ENCODE measurements at regions not wholly inside any gene's neighbourhood (a gene's known extent, or its start where the extent isn't known, plus 50 kb on each side); places are given as distances from the start of the nearest gene placed in this dataset.

- no peak for DNase-seq (ENCODE audit: low read depth)
- TF ChIP-seq, protein P1, sequence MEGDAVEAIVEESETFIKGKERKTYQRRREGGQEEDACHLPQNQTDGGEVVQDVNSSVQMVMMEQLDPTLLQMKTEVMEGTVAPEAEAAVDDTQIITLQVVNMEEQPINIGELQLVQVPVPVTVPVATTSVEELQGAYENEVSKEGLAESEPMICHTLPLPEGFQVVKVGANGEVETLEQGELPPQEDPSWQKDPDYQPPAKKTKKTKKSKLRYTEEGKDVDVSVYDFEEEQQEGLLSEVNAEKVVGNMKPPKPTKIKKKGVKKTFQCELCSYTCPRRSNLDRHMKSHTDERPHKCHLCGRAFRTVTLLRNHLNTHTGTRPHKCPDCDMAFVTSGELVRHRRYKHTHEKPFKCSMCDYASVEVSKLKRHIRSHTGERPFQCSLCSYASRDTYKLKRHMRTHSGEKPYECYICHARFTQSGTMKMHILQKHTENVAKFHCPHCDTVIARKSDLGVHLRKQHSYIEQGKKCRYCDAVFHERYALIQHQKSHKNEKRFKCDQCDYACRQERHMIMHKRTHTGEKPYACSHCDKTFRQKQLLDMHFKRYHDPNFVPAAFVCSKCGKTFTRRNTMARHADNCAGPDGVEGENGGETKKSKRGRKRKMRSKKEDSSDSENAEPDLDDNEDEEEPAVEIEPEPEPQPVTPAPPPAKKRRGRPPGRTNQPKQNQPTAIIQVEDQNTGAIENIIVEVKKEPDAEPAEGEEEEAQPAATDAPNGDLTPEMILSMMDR (IDR thresholded peaks at IDR 0.05; ENCODE audit: insufficient read depth, low read depth, low read length, missing control alignments) = no peak
- H3K4me3 ChIP-seq (ENCODE audit: low read depth, low read length) = no peak overlapping the region
Measured at GRCh38 chr17:55829995-55830612, 79.3 kb downstream of the PCTP start.

DNA sequence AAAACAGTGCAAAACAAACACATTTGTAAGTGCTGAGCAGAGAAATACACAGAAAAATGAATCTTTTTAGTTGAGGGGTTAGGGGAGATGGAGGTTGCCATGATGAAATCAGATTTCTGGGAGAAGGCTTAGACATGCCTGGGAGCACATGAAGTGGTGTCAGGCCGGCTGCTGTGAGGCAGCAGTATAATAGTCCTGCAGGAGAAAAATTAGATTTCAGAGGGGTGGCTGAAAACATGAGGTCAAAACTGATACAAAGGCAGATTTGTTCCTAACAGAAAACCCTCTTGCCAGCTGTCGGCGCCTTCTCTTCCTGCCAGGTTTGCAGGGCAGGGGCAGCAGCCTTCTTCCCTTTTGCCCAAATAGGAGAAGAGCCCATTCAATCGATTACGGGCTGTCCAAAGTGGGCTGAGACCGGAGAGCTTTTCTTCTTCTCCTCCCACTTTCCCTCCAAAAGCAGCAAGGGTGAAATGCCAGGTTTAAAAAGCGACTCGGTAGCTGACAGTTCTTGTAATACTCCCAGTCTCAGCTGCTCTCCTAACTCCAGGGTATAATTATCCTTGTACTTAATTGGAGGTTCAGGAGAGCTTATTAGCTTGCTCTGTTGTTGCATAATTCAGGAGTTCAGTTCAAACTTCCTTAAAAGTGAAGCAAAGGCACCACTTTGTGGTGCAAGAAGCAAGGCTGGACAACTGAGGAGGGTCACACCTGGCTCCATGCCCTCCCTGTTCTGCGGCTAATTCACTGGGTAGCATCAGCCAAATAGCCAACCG is 80.0 kb downstream of the PCTP start:
- TF ChIP-seq, protein P1 (IDR thresholded peaks at IDR 0.05; ENCODE audit: insufficient read depth, low read depth, low read length, missing control alignments) = no peak
- no peak for DNase-seq (ENCODE audit: low read depth)
- no peak overlapping the region for H3K4me3 ChIP-seq (ENCODE audit: low read depth, low read length)

DNA sequence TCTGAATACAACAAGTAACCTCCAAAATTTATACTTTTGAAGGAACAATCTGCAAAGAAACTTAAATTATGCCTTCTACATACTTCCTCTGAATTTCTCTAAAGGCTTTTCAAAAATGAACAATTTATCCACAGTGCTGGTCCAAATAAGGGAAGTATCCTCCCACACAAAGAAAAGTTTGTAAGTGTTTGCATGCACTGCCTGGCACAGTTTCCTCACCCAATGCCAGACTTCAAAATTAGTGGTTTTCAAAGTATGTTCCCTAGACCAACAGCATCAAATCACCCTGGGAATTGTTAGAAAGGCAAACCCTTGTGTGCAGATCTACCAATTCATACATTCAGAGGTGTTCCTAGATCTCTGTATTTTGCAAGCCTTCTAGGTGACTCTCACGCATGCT is 82.5 kb downstream of the PCTP start:
- TF ChIP-seq, protein P1 (IDR thresholded peaks at IDR 0.05; ENCODE audit: insufficient read depth, low read depth, low read length, missing control alignments) = no peak
- H3K4me3 ChIP-seq (ENCODE audit: low read depth, low read length) = no peak overlapping the region
- DNase-seq (ENCODE audit: low read depth) = no peak

DNA sequence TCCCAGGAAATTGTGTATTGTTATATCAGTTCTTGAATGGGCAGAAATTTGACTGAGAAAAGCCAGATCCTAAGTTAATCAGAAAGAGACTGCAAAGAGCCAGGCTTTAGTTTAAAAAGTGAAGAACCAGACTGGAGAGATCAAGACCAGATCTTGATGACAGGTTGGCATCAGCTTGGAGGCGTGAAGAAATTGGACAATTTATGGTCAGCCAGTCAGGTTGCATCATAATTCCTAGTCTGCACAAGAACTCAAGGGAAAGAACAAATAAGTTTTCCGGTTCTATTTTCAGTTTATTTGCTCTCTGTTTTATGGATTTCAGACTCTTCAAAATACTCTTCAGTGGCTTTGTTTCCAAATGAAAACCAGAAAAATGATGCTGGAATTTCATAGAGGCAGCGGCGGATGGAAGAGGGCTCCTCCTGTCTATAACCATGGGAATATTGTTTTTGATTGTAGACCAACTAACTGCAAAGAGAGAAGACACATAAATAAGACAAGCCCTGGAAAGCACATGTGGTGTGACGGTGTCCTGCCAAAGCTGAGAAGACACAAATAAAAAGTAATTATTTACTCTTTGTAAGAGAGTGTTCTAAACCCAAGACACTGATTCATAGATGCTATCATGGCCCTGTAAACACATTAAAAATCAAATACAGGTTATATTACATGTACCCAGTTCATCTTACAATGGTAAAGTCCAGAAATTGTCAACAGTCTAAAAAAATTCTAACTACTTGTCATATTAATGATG is 91.7 kb downstream of the PCTP start:
- TF ChIP-seq, protein P1 (IDR thresholded peaks at IDR 0.05; ENCODE audit: insufficient read depth, low read depth, low read length, missing control alignments) = no peak
- H3K4me3 ChIP-seq (ENCODE audit: low read depth, low read length) = no peak overlapping the region
- DNase-seq (ENCODE audit: low read depth) = no peak

DNA sequence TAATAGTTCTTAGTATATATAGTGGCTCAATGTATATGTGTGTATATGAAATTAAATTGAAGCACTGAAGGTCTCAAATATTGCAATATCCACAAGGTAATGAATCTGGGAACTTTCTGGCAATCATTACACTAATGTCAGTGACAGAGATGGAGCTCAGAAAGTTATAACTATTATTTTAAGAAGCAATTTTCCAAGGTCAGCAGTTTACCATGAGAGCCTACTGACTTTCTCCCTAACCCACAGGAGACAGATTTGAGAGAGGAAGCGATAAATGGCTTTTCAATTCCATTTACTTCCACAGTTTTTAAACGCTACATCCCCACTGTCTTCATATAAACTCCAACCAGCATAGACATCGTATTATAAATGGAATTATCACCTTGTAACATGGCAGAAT is 92.9 kb downstream of the PCTP start:
- TF ChIP-seq, protein P1 (IDR thresholded peaks at IDR 0.05; ENCODE audit: insufficient read depth, low read depth, low read length, missing control alignments) = no peak
- no peak overlapping the region for H3K4me3 ChIP-seq (ENCODE audit: low read depth, low read length)
- DNase-seq (ENCODE audit: low read depth) = no peak

DNA sequence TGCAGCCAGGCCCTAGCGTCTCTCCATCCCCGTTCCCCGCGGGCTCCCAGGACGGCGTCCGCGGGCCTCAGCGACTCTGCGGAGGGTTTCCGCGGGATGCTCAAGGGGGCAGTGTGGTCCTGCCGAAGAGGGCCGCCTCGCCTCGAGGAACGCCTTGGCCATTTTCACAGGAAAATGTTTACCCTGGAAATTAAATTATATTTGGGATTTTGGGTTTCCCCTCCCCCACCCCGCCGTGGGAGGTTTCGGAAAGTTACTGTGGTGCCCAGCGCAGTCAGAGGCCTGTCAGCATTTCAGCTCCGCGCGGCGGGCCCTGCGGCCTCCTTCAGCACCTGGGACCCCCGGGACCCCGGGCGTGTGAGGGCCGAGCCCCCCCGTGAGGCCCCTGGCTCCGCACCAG is 94.5 kb downstream of the PCTP start:
- H3K4me3 ChIP-seq (ENCODE audit: low read depth, low read length) = no peak overlapping the region
- TF ChIP-seq, protein P1 (IDR thresholded peaks at IDR 0.05; ENCODE audit: insufficient read depth, low read depth, low read length, missing control alignments) = peak; percentile 12

More for the DNA sequence above, 94.5 kb downstream of the PCTP start:
- peak; percentile 6 for DNase-seq (ENCODE audit: low read depth)
